ENCODE measurements at regions not wholly inside any gene's neighbourhood (a gene's known extent, or its start where the extent isn't known, plus 50 kb on each side); places are given as distances from the start of the nearest gene placed in this dataset.
A peak's percentile ranks its signal among the peaks of the same experiment; 100 is the strongest.
"Not testable (repeated sequence)": the region's sequence is repeated elsewhere in the genome, so short reads cannot be mapped to it uniquely, and the experiment has no call there.

DNA sequence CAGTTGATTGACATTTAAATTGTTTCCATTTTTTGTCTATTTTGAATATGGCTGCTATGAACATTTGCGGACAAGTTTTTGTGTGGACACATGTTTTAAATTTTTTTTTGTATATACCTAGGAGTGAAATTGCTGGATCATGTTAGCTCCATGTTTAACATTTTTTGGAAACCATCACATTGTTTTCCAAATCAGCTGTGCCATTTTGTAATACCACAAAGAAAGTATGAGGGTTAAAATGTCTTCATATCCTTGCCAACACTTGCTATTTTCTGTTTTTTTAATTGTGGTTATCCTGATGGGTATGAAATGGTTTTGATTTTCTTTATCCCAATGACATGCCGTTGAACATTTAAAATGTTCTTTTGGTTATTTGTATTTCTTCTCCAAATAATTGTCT, 52.1 kb downstream of the CARTPT start:
- DNase-seq (ENCODE audit: low read depth, low spot score): no peak
- H3K27ac ChIP-seq: no peak overlapping the region

DNA sequence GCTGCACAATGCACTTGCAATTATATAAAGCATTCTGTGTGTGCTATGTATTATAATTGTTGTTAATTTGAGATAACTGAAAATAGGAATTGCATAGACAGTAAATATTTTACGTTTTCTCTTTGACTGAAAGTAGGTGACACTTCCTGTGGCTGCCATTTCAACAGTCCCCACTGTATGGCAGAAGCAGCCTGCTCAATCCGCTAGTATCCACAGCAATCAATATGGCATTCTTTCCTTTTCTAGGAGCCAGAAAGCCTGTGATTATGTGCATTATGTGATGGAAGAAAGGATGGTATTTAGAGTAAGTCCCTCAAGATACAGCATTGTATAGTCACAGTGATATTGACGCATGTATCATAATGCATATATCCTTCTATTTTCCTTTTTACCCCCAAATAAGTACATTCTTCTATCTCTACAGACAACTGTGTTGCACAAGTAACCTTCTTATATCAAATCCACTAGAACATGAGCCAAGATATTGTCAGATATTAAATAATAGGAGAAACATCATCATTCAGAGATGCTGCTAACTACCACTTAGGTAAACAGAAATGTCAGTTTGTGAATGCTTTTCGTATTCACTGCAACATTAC, 59.7 kb downstream of the CARTPT start:
- DNase-seq (ENCODE audit: low read depth, low spot score): no peak
- no peak overlapping the region for H3K27ac ChIP-seq

DNA sequence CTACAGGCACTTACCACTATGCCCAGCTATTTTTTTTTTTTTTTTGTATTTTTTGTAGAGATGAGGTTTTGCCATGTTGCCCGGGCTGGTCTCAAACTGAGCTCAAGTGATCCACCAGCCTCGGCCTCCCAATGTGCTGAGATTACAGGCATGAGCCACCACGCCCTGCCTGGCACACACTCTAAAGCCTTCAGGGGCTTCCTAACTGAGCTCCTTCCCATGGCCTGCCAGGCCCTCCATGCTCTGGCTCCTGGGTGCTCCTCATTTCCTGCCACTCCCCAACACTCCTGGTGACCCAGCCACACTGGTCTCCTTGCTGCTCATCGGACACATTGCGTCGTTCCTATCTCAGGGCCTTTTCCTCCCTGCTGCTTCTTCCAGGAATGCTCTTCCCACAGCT, 61.5 kb downstream of the CARTPT start:
- DNase-seq (ENCODE audit: low read depth, low spot score): no peak
- H3K27ac ChIP-seq: no peak overlapping the region

DNA sequence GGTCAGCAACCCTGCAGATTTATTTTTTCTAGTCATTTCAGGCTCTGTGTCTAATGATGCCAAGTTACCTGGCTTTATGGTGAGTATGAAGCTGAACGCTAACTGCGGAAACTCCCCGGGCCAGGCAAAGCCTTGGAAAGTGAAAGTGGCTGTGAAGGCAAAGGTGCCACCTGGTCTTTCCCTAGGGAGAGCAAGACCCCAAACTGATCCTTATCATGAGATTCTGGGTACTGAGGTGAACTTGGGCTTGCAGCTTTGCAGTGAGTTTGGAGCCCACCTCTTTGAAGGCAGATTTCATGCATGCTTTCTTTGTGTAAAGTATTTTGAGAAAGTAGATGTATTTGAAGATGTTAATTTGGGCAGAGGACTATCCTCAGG, 63.3 kb downstream of the CARTPT start:
- no peak for DNase-seq (ENCODE audit: low read depth, low spot score)
- no peak overlapping the region for H3K27ac ChIP-seq

DNA sequence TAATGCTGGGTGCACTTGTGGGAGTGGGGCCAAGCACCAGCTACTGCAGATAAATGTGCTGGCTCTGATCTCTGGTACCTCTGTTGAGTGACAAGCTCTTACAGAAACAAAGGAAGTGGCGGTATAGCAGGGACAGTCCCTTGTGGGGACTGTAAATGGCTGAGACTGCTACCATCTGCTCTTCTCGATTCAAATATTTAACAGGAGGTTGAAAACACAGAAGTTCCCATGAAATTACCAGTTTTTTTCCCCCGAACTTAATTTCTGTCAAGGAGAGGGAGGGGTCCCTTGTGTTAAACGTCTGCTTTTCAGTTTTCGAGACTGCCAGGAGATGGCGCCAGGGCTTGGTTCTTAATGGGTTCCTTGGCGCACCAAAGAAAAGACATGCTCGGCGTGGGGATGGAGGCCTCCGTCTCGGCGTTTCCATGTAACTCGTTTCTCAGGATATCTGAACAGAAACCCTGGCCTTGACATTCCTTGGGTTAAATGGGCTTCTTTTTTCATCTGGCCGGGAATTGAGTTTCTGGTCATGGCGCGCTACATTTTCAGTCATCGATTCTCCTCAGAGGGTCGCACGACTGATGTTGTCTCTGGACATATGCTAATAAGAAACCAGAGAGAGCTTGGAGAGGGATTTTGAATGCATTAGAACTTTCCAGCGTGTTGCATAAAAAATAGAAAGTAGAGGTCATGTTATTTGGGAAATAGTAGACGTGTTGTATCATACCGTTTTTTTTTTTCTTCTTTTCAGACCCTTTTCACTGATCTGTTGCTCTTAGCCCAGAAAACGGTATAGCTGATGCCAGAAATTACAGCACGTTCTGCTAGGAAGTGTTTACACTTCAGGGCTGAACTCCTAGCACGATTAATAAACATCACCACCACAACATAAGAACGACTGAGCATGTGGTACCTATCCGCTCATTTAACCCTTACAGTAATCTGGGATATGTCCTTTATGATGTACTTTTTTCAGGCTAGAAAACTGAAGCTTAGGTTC, 64.0 kb downstream of the CARTPT start:
- H3K27ac ChIP-seq: no peak overlapping the region

GRCh38 chr5:71783891-71784290, 64.8 kb downstream of the CARTPT start:
- H3K27ac ChIP-seq: no peak overlapping the region
- DNase-seq (ENCODE audit: low read depth, low spot score): no peak

More for the DNA sequence above, 64.0 kb downstream of the CARTPT start:
- DNase-seq (ENCODE audit: low read depth, low spot score): no peak

GRCh38 chr5:71786337-71787055, 67.4 kb downstream of the CARTPT start:
- DNase-seq (ENCODE audit: low read depth, low spot score): no peak
- no peak overlapping the region for H3K27ac ChIP-seq

GRCh38 chr5:71788794-71789193, 69.7 kb downstream of the CARTPT start:
- H3K27ac ChIP-seq: no peak overlapping the region
- no peak for DNase-seq (ENCODE audit: low read depth, low spot score)

GRCh38 chr5:71789746-71790145, 70.7 kb downstream of the CARTPT start:
- H3K27ac ChIP-seq: no peak overlapping the region
- no peak for DNase-seq (ENCODE audit: low read depth, low spot score)

GRCh38 chr5:71790433-71790832, 71.4 kb downstream of the CARTPT start:
- DNase-seq (ENCODE audit: low read depth, low spot score): no peak
- no peak overlapping the region for H3K27ac ChIP-seq

DNA sequence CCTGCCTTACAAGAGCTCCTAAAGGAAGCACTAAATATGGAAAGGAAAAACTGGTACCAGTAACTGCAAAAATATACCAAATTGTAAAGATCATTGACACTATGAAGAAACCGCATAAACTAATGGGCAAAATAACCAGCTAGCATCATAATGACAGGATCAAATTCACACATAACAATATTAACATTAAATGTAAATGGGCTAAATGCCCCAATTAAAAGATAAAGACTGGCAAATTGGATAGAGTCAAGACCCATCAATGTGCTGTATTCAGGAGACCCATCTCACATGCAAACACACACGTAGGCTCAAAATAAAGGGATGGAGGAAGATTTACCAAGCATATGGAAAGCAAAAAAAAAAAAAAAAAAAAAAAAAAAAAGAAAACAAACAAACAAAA, 73.0 kb downstream of the CARTPT start:
- not testable (repeated sequence) for H3K27ac ChIP-seq; DNase-seq (ENCODE audit: low read depth, low spot score)

DNA sequence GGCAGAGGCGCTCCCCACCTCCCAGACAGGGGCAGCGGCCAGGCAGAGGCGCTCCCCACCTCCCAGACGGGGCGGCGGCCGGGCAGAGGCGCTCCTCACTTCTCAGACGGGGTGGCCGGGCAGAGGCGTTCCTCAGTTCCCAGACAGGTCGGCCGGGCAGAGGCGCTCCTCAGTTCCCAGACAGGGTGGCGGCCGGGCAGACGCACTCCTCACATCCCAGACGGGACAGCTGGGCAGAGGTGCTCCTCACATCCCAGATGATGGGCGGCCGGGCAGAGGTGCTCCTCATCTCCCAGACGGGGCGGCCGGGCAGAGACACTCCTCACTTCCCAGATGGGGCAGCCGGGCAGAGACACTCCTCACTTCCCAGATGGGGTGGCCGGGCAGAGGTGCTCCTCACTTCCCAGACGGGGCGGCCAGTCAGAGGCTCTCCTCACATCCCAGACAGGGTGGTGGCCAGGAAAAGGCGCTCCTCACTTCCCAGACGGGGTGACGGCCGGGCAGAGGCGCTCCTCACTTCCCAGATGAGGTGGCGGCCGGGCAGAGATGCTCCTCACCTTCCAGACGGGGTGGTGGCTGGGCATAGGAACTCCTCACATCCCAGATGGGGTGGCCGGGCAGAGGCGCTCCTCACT, 75.1 kb downstream of the CARTPT start:
- DNase-seq (ENCODE audit: low read depth, low spot score): no peak
- H3K27ac ChIP-seq: no peak overlapping the region

DNA sequence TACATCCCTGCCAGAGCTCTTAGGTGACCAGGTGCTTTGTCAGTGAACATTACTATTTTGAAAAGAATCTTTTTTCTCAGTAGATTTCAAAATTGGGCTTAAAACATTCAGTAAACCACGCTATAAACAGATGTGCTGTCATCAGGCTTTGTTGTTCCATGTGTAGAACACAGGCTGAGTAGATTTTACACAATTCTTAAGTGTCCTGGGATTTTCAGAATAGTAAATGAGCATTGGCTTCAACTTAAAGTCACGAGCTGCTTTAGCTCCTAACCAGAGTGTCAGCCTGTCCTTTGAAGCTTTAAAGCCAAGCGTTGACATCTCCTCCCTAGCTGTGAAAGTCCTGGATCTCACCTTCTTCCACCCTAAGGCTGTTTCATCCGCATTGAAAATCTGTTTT, 83.6 kb downstream of the CARTPT start:
- H3K27ac ChIP-seq: no peak overlapping the region
- no peak for DNase-seq (ENCODE audit: low read depth, low spot score)

GRCh38 chr5:71806711-71807110, 87.6 kb downstream of the CARTPT start:
- no peak for DNase-seq (ENCODE audit: low read depth, low spot score)
- H3K27ac ChIP-seq: no peak overlapping the region

DNA sequence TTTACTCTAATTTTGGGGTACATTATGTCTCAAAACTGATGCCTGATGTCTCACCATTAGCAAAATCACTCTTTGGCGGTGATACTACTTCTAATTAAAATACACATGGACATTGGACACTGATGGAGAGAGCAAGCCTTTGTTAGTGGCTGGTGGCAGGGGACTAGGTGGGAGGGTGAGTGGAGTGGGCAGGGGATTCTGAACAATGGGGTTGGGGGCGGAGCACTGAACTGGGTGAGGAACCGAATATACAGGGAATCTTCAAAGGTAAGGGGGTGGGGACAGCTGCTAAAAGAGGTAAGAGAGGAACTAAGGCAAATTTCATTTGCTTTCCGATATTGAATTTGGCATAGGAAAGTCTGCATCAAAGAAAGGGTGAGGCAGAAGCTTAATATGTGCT, 88.8 kb downstream of the CARTPT start:
- DNase-seq (ENCODE audit: low read depth, low spot score): no peak
- H3K27ac ChIP-seq: no peak overlapping the region

GRCh38 chr5:71809446-71809845, 90.4 kb downstream of the CARTPT start:
- no peak for DNase-seq (ENCODE audit: low read depth, low spot score)
- no peak overlapping the region for H3K27ac ChIP-seq

- no peak for DNase-seq (ENCODE audit: low read depth, low spot score)
- H3K27ac ChIP-seq: no peak overlapping the region
These were observed 90.9 kb downstream of the CARTPT start for GRCh38 chr5:71810023-71810422.

GRCh38 chr5:71810471-71811195, 91.6 kb downstream of the CARTPT start:
- DNase-seq (ENCODE audit: low read depth, low spot score): no peak
- no peak overlapping the region for H3K27ac ChIP-seq

DNA sequence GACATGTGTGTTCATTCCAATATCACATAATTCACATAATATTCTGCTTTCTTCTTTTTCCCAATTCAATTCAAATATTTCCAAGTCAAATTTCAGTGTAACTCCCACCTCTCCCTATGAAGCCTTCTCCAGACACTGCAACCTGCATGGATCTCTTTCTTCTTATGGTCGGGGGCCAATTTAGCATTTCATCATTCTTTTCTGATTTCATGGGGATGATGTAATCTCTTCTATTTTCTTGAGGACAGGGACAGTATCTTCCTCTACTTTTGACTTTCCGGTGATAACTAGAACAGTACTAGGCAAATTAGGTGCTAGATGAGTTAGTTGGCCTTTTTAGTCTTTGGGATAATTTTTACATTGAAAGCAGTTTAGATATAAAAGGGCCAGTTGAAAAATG, 92.7 kb downstream of the CARTPT start:
- no peak for DNase-seq (ENCODE audit: low read depth, low spot score)
- no peak overlapping the region for H3K27ac ChIP-seq

DNA sequence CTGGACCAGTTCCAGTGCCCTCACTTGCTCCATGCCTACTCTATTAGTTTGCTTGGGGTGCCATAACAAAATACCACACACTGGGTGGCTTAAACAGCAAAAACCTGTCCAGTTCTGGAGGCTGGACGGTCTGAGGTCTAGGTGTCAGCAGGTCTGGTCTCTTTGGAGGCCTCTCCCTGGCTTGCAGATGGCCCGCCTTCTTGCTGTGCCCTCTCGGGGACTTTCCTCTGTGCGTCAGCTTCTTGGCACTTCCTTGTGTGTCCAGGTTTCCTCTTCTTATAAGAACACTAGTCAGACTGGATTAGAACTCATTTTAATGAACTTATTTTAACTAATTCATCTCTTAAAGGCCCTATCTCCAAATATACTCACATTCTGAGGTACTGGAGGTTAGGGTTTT, 97.2 kb downstream of the CARTPT start:
- DNase-seq (ENCODE audit: low read depth, low spot score): no peak
- peak overlapping the region; percentile 23 for H3K27ac ChIP-seq
